LNCAP (cell line): ENCODE measurements at regions not wholly inside any gene's neighbourhood (a gene's known extent, or its start where the extent isn't known, plus 50 kb on each side); places are given as distances from the start of the nearest gene placed in this dataset.

ENCODE experiments used
- CTCF ChIP-seq: fragments of 450-650 bp; IDR thresholded peaks from 2 replicates; pipeline ENCODE4 v1.5.1; 2017; ENCODE audit warnings: mild to moderate bottlenecking

- TF ChIP-seq CTCF: no peak
Observed at GRCh38 chr4:108397850-108398249, 222.5 kb upstream of the RPL34 start.

- TF ChIP-seq CTCF: no peak
Observed at GRCh38 chr4:108396900-108397497, 223.4 kb upstream of the RPL34 start.

- TF ChIP-seq CTCF: no peak
Observed at GRCh38 chr4:108395786-108396185, 224.6 kb upstream of the RPL34 start.

GRCh38 chr4:108393890-108394472 lies 225.2 kb upstream of the LEF1 start:
- TF ChIP-seq CTCF: no peak

GRCh38 chr4:108391701-108392455 lies 223.1 kb upstream of the LEF1 start:
- TF ChIP-seq CTCF: no peak

GRCh38 chr4:108385076-108385475 lies 216.3 kb upstream of the LEF1 start:
- no peak for TF ChIP-seq CTCF

GRCh38 chr4:108384544-108384943 lies 215.8 kb upstream of the LEF1 start:
- no peak for TF ChIP-seq CTCF
